Stomach (tissue), 8 donors: ENCODE measurements at regions not wholly inside any gene's neighbourhood (a gene's known extent, or its start where the extent isn't known, plus 50 kb on each side); places are given as distances from the start of the nearest gene placed in this dataset.

Experiments
- DNase-seq, 2 donors: peaks; one replicate each; pipeline versions ENCODE4 v3.0.0 to v3.0.0-alpha.2; 2013 to 2019
- H3K27ac ChIP-seq, 5 donors: fragments of 200-600 bp in 4 of 5; sonication (generic) in 4 of 5; one replicate each; pipeline ENCODE4 v1.5.1; 2013 to 2019; ENCODE audit warnings: mild to moderate bottlenecking in 1 of 5, moderate library complexity in 1 of 5
- H3K27me3 ChIP-seq, 3 donors: fragments of 200-600 bp; sonication (generic); one replicate each; pipeline ENCODE4 v1.5.1; 2017 to 2019; ENCODE audit warnings: mixed run types in 1 of 3
- H3K36me3 ChIP-seq, 4 donors: fragments of 200-600 bp; sonication (generic); 1 replicate in 3 of 4; 2 replicates in 1 of 4; pipeline ENCODE4 v1.5.1; 2016 to 2019
- H3K4me1 ChIP-seq, 4 donors: fragments of 200-600 bp; sonication (generic); one replicate each; pipeline ENCODE4 v1.5.1; 2016 to 2019
- H3K4me3 ChIP-seq, 4 donors: fragments of 200-600 bp; sonication (generic) in 3 of 4; one replicate each; pipeline ENCODE4 v1.5.1; 2016 to 2019; ENCODE audit warnings: mild to moderate bottlenecking in 1 of 4
- H3K9me3 ChIP-seq, 4 donors: fragments of 200-600 bp; sonication (generic); one replicate each; pipeline ENCODE4 v1.5.1; 2016 to 2019
- EP300 ChIP-seq: sonication (generic); formaldehyde crosslinking; IDR thresholded peaks from one replicate; pipeline ENCODE4 v1.6.1; 2017; ENCODE audit warnings: antibody characterized with exemption
- POLR2A ChIP-seq, 4 donors: fragments of 450-650 bp; IDR thresholded peaks; one replicate each; pipeline ENCODE4 v1.6.1; 2016; ENCODE audit warnings: antibody characterized with exemption in 4 of 4, control low read depth in 2 of 4, mild to moderate bottlenecking in 1 of 4, moderate library complexity in 1 of 4
- POLR2AphosphoS5 ChIP-seq, 3 donors: sonication (generic); formaldehyde crosslinking; IDR thresholded peaks; one replicate each; pipeline ENCODE4 v1.6.1; 2016; ENCODE audit warnings: antibody characterized with exemption in 3 of 3
- WGBS, 5 donors: extraction: QIAGEN DNeasy Blood & Tissue Kit in 3 of 5; methylation state at CpG; one replicate each; pipeline versions ENCODE4 v1.1.5 to v1.1.7; 2013 to 2018; 5-methylcytosine and 5-hydroxymethylcytosine counted together
- intact Hi-C: fragments of 100-400 bp; cut with DNase I; formaldehyde crosslinking; loops from one replicate; pipeline ENCODE4 v1.15.1; 2023; ENCODE audit warnings: low total_unique reads
- TF ChIP-seq, protein P1 (sequence below), 7 experiments: fragments of 450-650 bp in 4 of 7; fragments of 200-600 bp in 3 of 7; sonication (generic) in 3 of 7; IDR thresholded peaks; one replicate each; pipeline ENCODE4 v1.5.1; 2016 to 2019; ENCODE audit warnings: antibody characterized with exemption in 7 of 7, control low read depth in 2 of 7, mild to moderate bottlenecking in 1 of 7
- donor health status: healthy with polysubstance abuse.
- donor health status: Bipolar disorder and iron deficiency.
- donor health status: healthy.

DNA sequence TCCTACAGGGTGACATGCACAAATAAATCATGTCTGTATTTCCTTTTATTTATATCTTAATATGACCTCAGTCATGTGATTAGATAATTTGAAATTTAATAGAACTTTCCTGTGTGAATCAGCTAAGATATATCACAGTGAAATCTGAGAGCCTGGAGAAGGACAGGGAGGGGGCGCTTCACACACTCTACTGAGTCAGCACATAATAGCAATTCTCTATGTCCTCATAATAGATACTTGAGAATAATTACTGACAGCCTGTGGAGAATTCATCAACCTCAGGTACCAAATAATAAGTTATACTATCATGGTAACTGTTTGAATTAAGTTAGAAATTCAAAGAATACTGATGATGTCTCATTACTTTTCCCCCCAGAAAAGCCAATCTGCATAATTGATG, 98.0 kb upstream of the SLC10A2 start:
- no peak overlapping the region for H3K4me3 ChIP-seq
- TF ChIP-seq POLR2A (IDR thresholded peaks at IDR 0.05): no peak
- TF ChIP-seq EP300: no peak
- no peak for TF ChIP-seq POLR2AphosphoS5 (IDR thresholded peaks at IDR 0.05)
- TF ChIP-seq, protein P1, sequence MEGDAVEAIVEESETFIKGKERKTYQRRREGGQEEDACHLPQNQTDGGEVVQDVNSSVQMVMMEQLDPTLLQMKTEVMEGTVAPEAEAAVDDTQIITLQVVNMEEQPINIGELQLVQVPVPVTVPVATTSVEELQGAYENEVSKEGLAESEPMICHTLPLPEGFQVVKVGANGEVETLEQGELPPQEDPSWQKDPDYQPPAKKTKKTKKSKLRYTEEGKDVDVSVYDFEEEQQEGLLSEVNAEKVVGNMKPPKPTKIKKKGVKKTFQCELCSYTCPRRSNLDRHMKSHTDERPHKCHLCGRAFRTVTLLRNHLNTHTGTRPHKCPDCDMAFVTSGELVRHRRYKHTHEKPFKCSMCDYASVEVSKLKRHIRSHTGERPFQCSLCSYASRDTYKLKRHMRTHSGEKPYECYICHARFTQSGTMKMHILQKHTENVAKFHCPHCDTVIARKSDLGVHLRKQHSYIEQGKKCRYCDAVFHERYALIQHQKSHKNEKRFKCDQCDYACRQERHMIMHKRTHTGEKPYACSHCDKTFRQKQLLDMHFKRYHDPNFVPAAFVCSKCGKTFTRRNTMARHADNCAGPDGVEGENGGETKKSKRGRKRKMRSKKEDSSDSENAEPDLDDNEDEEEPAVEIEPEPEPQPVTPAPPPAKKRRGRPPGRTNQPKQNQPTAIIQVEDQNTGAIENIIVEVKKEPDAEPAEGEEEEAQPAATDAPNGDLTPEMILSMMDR (IDR thresholded peaks at IDR 0.05): no peak
- 76 to 86% (median 81%) methylated on average over 1 of the region's 1 CpG for WGBS, 5 donors
- H3K27me3 ChIP-seq: no peaks in the 10 kb centered on the region
- no peaks in the 10 kb centered on the region for H3K4me1 ChIP-seq
- no peak for DNase-seq
- no peak overlapping the region for H3K27ac ChIP-seq
- H3K36me3 ChIP-seq: no peaks in the 10 kb centered on the region
- no peaks in the 10 kb centered on the region for H3K9me3 ChIP-seq
- intact Hi-C loops: no loop called here

DNA sequence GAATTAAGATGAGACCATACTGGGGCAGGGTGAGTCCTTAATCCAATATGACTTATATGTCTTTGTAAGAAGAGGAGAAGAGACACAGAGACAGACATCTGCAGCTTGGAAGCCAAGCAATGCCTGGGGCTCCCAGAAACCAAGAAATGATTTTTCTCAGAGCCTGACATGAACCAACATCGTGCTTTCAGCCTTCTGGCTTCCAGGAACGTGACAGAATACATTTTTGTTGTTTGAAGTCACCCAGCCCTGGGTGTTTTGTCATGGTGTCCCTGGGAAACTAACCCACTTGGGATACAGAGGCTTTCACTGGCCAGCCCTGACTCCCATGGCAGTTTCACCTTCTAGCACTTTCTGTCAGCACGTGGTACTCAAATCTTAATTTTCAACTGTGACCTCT, 95.3 kb upstream of the SLC10A2 start:
- H3K4me1 ChIP-seq: no peaks in the 10 kb centered on the region
- no peak overlapping the region for H3K4me3 ChIP-seq
- no peak for DNase-seq
- no peaks in the 10 kb centered on the region for H3K9me3 ChIP-seq
- 49 to 65% (median 54%) methylated on average over 3 of the region's 3 CpGs for WGBS, 5 donors
- no peaks in the 10 kb centered on the region for H3K27me3 ChIP-seq
- TF ChIP-seq POLR2A (IDR thresholded peaks at IDR 0.05) (no peak), POLR2AphosphoS5 (IDR thresholded peaks at IDR 0.05) (no peak)
- TF ChIP-seq, protein P1 (IDR thresholded peaks at IDR 0.05): no peak
- no peak overlapping the region for H3K27ac ChIP-seq
- no peaks in the 10 kb centered on the region for H3K36me3 ChIP-seq
- intact Hi-C loops: no loop called here

DNA sequence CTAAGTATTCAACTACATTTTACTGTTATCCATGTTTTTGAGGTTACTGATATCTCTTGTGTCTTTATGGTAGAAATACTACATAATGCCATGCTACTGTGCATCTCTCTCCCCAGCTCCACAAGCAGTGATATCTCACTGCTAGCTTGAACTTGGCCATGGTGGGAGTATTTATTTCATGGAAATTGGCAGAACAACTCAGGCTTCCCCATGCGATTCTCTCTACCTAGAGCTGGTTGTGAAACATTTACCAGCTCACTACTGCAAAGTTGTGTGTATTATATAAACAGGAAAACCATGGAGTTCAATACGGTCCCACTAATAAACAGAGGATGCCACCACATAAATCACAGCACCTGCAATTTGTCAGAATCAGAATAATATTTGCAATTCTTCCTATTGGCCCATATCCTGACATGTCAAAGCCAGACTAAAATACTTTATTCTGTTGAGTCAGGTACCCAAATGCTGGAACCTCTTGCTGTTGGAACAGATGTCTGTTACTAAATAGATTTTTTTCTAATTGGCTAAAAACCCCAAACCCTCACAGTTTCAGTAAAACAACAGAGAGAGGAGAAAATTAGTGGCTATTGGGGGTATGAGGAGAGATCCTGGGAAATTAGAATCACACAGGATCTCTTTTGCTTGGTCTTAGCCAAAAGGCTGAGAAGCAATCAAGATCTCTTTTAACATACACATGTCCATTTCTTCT, 91.4 kb upstream of the SLC10A2 start:
- H3K27me3 ChIP-seq: no peaks in the 10 kb centered on the region
- no peaks in the 10 kb centered on the region for H3K9me3 ChIP-seq
- DNase-seq: no peak
- intact Hi-C loops: no loop called here
- 50 to 68% (median 60%) methylated on average over 2 of the region's 2 CpGs for WGBS, 5 donors
- H3K4me1 ChIP-seq: no peaks in the 10 kb centered on the region
- no peaks in the 10 kb centered on the region for H3K36me3 ChIP-seq
- H3K27ac ChIP-seq: no peak overlapping the region
- no peak overlapping the region for H3K4me3 ChIP-seq
- TF ChIP-seq POLR2A (IDR thresholded peaks at IDR 0.05) (no peak), POLR2AphosphoS5 (IDR thresholded peaks at IDR 0.05) (no peak), EP300 (no peak)
- TF ChIP-seq, protein P1 (IDR thresholded peaks at IDR 0.05): no peak

DNA sequence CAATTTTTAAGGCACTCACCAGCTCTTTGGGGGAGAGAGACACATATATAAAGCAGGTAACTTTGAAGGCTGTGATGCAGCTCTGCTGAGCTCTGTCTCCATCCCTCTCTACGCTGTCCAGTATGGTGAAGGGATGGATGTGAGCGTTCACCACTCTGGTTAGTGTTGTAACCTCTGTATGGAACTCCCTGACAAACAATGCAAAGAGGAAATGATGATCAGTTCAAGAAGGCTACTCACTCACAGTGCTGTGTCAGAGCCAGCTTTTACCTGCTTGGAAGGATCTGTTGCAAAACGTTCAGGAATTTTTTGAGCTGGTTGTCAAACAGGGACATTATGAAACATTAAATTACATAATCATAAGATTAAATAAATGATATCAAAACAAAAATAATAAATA, 90.8 kb upstream of the SLC10A2 start:
- no peak overlapping the region for H3K27ac ChIP-seq
- no peak for DNase-seq
- H3K4me1 ChIP-seq: no peaks in the 10 kb centered on the region
- intact Hi-C loops: no loop called here
- H3K36me3 ChIP-seq: no peaks in the 10 kb centered on the region
- no peak for TF ChIP-seq POLR2AphosphoS5 (IDR thresholded peaks at IDR 0.05)
- TF ChIP-seq POLR2A (IDR thresholded peaks at IDR 0.05): no peak
- no peak for TF ChIP-seq EP300
- H3K4me3 ChIP-seq: no peak overlapping the region
- 48 to 63% (median 54%) methylated on average over 3 of the region's 3 CpGs for WGBS, 5 donors
- H3K9me3 ChIP-seq: no peaks in the 10 kb centered on the region
- no peaks in the 10 kb centered on the region for H3K27me3 ChIP-seq

DNA sequence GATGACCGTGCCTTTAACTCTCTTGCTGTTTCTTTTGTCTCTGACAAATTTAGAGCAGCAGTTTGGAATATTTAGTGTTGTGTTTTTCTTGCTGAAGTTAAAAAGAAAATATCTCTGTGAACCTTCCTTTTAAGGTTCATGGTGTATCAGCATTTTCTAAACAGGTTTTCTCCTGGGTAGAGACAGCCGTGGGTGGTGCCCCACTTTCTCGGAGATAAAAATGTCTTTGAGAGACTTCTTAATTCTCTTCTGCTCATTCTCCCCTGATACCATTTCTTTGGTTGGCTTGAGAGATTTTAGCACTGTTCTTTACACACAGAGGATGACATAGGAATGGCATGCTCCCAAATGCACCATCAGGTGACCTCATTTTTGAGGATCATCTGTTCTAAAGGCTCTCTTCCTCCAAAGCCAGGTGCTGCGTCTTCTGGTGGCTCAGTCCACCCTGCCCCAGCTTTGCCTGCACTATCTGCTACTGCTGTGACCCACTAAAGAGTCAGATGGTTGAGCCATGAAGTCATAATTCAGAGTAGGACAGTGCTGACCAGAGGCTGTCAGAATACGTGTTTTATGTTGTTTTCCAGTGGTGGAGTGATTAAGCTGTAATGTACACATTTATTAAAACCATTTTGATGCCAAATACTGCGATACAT, 90.3 kb upstream of the SLC10A2 start:
- Histone ChIP-seq H3K36me3 (no peaks in the 10 kb centered on the region), H3K27me3 (no peaks in the 10 kb centered on the region), H3K9me3 (no peaks in the 10 kb centered on the region), H3K4me3 (no peak overlapping the region), H3K4me1 (no peaks in the 10 kb centered on the region), H3K27ac (no peak overlapping the region)
- no peak for TF ChIP-seq POLR2A (IDR thresholded peaks at IDR 0.05)
- TF ChIP-seq, protein P1 (IDR thresholded peaks at IDR 0.05): no peak
- intact Hi-C loops: no loop called here
- 49 to 64% (median 58%) methylated on average over 6 of the region's 6 CpGs for WGBS, 5 donors
- no peak for DNase-seq
